GM19468 (cell line): ENCODE measurements at regions not wholly inside any gene's neighbourhood (a gene's known extent, or its start where the extent isn't known, plus 50 kb on each side); places are given as distances from the start of the nearest gene placed in this dataset.
"Not testable (repeated sequence)": the region's sequence is repeated elsewhere in the genome, so short reads cannot be mapped to it uniquely, and the experiment has no call there.

ENCODE experiments used
- ATAC-seq: cut with Tn5 transposase; IDR thresholded peaks from one replicate; pipeline ENCODE4 v1.9.1; 2021; ENCODE audit warnings: mild to moderate bottlenecking, moderate library complexity, moderate number of reproducible peaks; ENCODE audit not compliant: unreplicated experiment; ENCODE audit errors: extremely low read depth

DNA sequence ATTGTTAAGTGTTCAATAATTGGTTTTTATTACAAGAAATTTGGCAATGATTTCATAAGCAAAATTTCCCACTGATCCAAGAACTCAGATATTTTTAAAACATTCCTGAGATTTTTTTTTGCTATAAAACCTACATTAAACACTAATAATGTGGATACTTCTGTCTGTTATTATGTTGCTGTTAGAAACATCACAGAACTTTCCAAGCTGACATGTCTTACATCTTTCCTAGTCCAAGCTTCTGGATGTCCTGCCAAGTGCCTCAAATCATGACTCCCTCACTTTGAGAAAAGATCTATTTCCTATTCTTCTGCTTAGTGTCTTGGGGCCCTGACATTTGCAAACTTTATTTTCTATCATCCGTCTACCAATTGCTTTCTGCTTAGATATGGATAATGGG is 110.8 kb downstream of the RFPL4B start:
- ATAC-seq: no peak

DNA sequence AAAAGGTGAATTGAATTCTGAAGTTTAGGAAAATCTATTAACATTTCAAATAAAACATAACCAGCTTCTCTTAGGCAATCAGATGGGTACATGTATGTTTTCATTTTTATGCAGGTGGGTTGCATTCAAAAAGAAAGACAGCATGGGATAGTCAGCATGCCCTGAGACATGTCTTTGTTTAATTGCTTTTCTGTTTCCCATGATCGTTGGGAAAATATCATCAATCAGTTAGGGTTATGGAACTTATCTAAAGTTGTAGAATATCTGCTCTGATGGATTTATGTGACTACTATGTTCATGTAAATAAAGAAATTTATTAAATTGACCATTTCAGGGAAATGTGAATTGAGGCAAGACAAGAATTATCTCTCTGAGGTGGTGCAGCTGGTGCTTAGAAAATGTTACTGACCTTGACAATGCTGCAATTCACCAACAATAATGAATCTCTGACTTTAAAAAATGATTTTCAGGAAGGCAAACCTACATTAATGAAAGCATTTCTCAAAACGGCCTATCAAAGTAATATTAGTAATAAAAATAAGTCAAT is 112.7 kb downstream of the RFPL4B start:
- ATAC-seq: no peak

DNA sequence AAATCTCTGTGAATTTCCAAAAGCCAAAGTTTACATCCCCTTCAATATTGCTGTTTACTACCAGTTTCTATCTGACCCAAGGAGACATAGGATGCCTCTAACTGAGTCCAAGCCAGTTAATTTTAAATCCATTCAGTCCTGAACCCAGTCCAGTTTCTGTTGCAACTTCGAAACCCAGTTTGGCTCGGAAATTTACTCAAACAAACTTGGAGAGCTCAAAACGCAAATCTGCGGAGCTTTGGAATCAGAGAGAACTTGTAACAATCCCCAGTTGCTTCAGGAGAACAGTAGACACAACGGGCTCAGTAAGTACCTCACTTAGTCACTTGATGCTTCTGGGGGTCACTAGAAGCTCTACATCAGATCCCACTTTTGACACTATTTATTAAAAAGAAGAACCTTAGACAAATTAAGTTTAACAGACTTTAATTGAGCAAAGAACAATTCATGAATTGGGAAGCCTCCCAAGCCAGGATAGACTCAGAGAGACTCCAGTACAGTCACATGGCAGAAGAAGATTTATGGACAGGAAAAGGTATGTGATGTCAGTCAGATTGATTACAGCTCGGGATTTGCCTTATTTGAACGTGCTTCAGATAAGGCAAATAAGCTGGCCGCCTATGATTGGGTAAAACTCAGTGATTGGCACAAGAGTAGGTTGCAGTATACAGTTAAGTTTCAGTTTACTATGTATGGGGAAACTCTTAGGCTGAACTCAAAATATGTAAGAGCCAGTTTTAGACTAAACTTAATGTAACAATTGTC is 118.0 kb downstream of the RFPL4B start:
- ATAC-seq: no peak

DNA sequence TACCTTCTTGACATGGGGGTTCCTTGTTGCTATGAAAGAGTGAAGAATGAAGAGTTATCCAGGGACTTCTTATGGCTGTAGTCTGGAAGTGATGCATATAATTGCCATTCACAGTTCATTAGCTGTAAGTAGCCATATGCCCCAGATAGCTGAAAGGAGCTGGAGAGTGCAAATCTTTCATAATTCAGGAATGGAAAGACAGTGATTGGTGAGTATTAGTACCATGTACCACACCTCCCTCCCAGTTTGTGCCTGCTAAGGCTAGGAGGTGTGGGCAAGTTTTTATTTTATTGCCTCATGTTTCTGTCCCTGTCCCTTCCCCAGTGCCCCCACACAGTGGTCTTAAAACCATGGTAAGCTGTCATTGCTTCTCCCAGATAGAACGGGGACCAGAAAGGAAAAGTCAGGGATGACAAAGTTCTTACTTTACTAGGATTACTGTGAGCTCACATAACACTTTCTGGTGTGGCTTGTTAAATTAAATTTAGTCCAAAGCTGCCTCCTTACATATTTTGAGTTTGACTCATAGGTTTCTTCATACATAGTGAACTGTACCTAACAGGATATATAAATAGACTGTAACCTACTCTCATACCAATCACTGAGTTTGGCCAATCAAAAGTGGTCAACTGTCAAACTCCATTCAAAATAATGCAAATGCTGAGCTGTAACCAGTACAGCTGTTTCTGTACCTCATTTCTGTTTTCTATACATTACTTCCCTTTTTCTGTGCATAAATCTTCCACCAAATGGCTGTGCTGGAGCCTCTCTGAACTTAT is 119.4 kb downstream of the RFPL4B start:
- ATAC-seq: peak; percentile 68

DNA sequence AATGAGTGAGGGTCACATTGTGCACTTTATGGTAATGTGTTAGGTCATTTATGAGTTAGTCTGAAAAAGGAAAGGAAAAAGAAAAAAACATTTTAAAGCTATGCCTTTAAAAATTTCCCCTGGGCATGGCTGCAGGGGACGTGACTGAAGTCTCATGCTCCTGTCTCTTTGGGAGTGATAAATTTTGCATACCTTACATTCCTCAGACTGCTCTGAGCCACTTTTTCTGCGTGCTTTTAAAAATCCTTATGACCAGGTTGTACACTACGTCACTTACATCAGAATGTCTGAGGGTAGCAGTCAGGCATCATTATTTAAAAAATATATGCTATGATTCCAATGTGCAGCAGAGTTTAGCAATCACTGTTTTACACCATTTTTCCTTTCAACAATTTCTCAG is 121.2 kb downstream of the RFPL4B start:
- ATAC-seq: no peak

DNA sequence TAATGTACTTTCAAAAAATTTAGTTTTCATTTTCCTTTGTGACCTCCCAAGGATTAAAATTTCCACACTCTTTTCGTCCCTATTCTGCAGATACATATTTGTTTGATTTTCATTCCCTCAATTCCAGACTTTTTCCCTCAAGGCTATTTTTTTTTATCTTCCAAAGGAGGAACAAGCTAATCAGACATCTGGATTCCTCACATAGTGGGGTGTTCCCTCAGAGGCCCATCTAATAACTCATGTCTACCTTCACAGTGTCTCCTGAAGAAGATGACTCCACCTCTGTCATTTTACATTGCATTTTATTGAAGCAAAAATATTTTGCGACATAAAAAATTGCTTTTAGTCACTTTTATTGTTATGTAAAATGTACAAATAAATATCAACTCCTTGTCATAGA is 122.2 kb downstream of the RFPL4B start:
- no peak for ATAC-seq

DNA sequence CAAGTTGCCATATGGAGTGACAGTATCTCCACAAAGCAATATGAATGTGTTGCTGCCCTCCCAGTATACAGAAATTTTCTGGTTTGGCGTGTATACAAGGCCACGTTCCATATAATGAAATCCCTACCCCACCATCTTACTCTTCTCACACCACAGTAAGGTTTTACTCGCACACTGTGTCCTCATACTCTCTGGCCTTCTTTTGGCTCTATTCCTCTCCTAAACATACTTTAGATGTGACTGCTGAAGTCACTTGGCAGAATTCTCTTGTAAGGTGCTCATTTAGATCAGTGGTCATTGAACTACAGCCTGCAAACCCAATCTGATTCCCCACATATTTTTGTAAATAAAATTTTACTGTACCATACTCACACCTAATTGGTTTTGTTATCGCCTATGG is 123.2 kb downstream of the RFPL4B start:
- no peak for ATAC-seq

DNA sequence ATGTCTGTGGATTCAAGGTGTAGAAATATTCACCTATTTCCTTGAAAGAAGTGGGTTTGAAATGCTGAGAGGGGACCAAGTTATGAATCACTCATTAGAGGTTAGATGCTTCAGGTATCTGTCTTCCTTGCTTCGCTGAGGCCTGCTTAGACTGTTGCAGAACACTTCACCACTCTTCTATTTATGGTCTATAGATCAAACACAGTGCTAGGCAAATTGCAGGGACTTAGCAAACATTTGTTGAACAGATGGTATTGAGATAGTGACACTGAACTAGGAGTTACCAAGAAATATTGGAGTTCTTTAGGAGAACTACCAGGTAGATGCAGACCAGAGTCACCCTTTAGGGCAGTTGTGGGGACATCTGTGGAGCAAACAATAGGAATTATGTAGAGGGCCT is 123.8 kb downstream of the RFPL4B start:
- no peak for ATAC-seq

DNA sequence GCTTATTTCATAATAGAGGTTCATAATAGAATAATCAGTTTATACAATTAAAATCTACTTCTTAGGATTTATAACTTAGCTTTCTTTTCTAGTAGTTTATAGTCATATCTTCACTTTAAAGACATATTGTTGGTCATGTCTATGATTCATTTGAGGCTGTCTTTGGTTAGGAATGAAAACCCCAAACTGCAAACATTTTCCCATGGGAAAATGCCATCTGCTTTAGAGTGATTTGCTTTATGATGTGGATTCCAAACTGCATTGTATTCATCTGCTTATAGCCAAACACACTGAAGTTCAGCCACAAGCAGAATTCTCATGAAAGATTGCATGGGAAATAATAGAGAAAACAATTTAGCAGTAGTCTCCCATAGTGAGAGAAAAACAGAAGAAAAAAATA is 128.0 kb downstream of the RFPL4B start:
- no peak for ATAC-seq

DNA sequence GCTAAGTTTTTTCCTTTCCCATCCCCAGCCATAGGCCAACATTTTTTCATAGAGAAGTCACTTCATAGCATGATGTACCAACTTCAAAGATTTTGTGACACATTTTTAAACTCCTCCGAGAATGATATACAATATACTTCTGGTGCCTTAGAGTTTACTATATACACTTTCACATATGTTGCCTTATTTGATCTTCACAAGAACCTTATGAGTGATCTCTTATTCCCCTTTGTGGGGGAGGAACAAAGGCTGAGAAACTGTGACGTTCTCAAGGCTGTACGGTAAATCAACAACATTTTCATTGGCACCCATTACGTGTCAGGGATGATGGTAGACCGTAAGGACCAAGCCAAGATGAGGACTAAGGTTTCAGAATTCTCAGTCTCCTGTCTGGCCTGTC is 130.0 kb downstream of the RFPL4B start:
- no peak for ATAC-seq

DNA sequence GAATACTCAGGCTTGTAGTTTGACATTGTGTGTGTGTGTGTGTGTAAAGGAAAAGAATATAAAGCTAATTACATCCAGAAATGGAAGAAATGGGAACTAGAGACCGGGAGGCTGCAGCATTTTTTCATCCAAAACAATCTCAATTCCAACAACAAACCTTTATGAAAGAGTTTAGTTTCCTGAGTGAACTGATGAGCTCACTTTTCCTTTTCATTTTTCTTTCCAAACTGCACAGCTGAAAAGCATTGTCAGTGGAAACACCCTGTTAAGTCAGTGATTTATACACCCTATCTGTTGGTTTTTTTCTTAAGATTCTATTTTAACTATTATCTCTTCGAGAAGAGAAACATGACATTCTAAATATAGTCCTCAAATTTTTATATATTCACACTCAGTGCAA is 130.9 kb downstream of the RFPL4B start:
- no peak for ATAC-seq

DNA sequence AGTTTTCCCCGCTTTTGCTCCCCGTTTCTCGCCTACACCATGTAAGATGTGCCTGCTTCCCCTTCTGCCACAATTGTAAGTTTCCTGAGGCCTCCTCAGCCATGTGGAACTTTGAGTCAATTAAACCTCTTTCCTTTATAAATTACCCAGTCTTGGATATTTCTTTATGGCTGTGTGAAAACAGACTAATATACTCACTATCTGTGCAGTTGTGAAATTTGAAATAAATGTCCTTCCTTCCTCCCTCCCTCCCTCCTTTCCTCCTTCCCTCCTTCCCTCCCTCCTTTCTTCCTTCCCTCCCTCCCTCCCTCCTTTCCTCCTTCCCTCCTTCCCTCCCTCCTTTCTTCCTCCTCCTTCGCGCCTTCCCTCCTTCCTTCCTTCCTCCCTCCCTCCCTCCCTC is 132.8 kb downstream of the RFPL4B start:
- ATAC-seq: not testable (repeated sequence)

DNA sequence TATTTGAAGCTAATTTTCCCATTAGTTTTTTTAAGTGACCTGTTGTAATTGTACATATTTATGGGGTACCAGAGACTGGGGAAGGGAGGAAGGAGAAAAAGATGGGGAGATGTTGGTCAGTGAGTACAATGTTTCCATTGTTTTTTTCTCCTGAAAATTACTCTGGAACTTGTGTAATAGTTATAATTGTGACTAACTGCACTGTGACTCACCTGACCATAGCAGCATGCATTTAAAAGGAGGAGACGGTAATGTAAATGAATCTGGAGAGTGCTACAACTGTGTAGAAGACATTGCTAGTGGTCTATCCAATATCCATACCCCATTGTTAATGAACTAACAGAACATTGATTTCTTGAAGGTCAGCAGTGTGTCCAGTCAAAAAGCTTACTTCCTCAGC is 133.4 kb downstream of the RFPL4B start:
- ATAC-seq: no peak

DNA sequence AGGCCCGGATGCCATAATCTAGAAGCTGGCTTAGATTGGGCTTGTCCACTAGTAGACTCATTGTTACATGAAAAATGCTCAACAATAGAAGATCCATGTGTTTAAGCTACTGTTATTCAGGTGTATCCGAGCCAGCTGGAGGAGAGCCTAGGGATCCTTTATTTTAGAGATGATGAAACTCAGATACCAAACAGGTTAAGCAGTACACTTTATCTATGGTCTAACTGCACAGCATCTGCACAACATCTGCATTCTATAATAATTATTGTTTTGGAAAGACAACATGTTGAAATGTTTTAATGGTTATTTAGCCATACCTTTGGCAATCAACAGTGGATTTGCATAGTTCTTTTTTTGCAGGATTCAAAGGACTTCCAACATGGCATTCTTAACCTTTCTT is 134.1 kb downstream of the RFPL4B start:
- ATAC-seq: no peak

DNA sequence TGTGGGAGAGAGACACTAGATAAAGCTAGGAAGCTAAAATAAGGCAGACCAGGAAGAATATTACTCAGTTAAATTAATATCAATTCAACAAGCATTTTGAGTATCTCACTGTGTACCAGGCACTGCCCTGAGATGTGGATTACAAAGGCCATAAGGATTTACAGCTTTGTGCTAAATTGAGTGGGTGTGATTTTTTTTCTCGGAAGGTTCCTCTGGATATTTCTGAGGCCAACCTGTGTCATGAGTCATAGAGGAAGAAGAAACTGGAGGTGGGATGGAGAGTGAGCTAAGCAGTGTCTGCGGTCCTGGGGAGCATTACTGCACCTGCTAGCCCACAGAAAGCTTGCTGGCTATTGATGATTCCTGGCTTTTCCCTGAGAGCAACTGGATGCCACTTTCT is 135.2 kb downstream of the RFPL4B start:
- no peak for ATAC-seq

DNA sequence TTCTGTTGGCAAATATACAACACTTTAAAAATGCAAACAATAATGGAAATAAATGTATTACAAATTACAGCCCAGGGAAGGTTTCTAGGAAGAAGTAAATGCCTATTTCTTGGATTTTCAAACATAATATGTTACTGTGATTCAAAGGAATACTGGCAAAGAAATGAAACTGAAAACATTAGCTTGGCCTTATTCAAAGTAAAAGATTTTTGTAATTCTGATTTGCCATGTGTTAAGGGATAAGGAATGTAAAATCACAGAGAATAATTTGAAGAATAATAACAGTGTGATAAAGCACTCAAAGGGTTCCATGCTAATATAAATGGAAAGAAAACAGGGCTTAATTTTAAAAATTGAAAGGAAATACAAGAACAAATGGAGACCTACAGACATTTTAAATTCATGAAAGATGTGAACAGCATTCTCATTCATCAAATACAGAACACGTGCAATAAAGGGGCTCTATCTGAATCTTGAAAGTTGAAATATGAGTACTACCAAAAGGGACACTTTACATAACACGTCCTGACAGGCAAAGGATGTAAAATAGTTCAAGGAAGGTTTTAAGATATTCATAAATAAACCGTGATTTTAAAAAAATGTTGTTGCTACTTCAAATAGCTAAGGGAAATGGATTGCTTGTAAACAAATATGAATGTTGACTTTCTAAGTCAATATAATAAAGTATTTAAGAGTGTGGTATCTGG is 138.1 kb downstream of the RFPL4B start:
- no peak for ATAC-seq

DNA sequence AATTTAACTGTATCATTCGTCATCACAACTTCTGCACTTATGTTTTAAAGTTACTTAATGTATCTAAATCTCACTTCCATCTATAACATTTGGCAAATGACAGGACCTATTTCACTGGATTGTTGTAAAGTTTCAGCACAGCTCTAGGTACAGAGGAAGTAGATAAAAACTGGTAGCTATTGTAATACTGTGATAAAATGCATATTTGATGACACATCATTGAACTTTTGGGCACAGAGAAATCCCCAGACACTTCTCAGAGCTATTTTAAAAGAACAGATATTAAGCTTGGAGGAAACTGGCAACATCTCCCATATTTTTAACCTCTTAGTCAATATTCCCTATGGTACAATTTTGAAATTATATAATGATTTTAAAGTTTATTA is 138.7 kb downstream of the RFPL4B start:
- no peak for ATAC-seq

DNA sequence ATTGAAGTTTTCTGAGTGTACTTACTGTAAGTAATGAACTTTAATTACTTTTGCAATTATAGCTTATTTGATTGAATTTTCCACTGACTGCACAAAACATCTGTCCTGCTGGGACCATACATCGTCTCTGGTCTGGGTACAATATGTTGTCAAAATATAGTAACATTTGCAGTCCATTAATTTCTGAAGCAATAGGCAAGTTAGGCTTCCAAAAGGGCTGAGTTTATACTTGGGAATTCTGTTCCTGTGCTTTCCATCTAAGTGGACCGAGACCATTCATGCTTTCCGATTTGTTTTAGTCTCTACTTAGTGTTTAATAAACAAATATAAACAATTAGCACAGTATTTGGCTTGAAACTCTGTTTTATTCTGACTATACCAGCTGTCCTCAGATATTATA is 139.3 kb downstream of the RFPL4B start:
- ATAC-seq: no peak

DNA sequence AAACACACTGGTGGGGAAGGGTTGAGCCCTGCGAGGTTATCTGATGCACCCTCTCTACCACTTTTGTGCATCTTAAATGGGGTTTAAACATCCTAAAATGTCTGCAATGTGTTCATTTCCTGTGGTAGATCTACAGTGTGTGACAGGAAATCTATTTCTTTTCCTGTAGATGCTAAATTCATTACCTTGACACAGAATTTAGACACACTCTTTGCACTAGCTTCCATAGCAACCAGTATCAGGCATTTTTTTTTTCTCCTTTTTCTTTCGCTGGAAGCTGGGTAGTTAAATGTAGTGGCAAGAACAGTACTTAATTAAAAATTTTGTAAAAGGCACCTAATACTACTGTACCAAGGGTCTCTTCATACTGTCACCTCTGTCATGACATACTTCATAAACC is 141.1 kb downstream of the RFPL4B start:
- ATAC-seq: no peak

DNA sequence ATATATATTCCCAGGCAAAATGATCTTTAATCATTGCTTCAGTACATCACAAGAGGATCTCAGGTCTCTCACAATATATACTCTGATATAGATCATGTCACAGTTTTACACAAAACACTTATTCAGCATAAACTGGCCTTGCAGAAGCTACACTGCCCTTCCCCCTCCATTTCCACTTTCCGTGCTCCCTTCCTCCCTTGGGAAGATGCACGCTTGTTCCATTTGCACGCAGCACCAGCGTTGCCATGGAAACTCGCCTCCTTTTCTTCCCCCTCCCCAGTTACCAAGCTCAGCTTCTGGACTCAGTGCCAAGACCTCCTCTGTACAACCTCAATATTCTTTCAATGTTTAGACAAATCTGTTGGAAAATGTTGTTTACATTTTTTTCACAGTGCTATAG is 154.6 kb downstream of the RFPL4B start:
- no peak for ATAC-seq
